ENCODE measurements at regions not wholly inside any gene's neighbourhood (a gene's known extent, or its start where the extent isn't known, plus 50 kb on each side); places are given as distances from the start of the nearest gene placed in this dataset.

DNA sequence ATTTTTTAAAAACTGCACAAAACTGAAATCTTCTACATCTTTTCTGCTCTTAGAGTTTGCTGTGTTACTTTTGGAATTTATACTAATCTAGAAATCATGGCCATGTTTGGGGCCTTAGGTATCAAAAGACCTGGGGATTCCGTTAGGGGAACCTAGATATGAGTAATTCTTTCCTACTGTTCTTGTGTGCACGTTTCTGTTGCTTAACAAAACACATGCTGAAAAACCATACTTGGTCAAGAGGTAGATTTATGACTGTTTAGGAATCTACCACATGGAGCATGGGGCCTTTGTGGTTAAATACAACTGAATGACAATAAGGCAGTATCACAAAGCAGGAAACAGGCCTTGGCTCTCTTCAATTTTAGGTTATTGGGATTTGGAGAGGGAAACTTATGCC is 291.9 kb upstream of the USP25 start:
- TF ChIP-seq, protein P1, sequence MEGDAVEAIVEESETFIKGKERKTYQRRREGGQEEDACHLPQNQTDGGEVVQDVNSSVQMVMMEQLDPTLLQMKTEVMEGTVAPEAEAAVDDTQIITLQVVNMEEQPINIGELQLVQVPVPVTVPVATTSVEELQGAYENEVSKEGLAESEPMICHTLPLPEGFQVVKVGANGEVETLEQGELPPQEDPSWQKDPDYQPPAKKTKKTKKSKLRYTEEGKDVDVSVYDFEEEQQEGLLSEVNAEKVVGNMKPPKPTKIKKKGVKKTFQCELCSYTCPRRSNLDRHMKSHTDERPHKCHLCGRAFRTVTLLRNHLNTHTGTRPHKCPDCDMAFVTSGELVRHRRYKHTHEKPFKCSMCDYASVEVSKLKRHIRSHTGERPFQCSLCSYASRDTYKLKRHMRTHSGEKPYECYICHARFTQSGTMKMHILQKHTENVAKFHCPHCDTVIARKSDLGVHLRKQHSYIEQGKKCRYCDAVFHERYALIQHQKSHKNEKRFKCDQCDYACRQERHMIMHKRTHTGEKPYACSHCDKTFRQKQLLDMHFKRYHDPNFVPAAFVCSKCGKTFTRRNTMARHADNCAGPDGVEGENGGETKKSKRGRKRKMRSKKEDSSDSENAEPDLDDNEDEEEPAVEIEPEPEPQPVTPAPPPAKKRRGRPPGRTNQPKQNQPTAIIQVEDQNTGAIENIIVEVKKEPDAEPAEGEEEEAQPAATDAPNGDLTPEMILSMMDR (IDR thresholded peaks at IDR 0.05): no peak
- TF ChIP-seq POLR2A (IDR thresholded peaks at IDR 0.05): no peak

Measured in heart left ventricle (tissue), 13 donors.